ENCODE measurements at regions not wholly inside any gene's neighbourhood (a gene's known extent, or its start where the extent isn't known, plus 50 kb on each side); places are given as distances from the start of the nearest gene placed in this dataset.

- WGBS (ENCODE audit: low lambda C conversion rate, missing lambda C conversion rate), result 74% methylated on average over 3 of the region's 3 CpGs
- H3K9me2 ChIP-seq (replicated peaks; ENCODE audit: insufficient read depth), result no peaks in the 10 kb centered on the region
- no peak overlapping the region for H3K27ac ChIP-seq
- H4K20me1 ChIP-seq (ENCODE audit: insufficient read depth, poor library complexity, severe bottlenecking), result no peaks in the 10 kb centered on the region
- no peaks in the 10 kb centered on the region for H3K4me1 ChIP-seq (ENCODE audit: insufficient read depth)
- no peaks in the 10 kb centered on the region for H3K36me3 ChIP-seq (replicated peaks; ENCODE audit: insufficient read depth, low read depth)
- H3K79me2 ChIP-seq, result no peaks in the 10 kb centered on the region
- no peak overlapping the region for H3K4me2 ChIP-seq
- H2AFZ ChIP-seq, result no peak overlapping the region
- TF ChIP-seq EZH2phosphoT487 (IDR thresholded peaks at IDR 0.05; ENCODE audit: low read depth, severe bottlenecking, unreplicated experiment), result no peak
- no peak for TF ChIP-seq CTCF (IDR thresholded peaks at IDR 0.05; ENCODE audit: poor library complexity)
- TF ChIP-seq EZH2 (IDR thresholded peaks at IDR 0.05; ENCODE audit: borderline replicate concordance), result no peak
- H3K9me3 ChIP-seq (ENCODE audit: low read depth), result peaks cover 4% of the 10 kb centered on the region
- no peak for DNase-seq (ENCODE audit: low spot score)
- H3K4me3 ChIP-seq, result no peak overlapping the region
- no peaks in the 10 kb centered on the region for H3K27me3 ChIP-seq
These were observed 113.9 kb upstream of the USP15 start for GRCh38 chr12:62146318-62146717.

- DNase-seq (ENCODE audit: low spot score), result no peak
- no peaks in the 10 kb centered on the region for H3K79me2 ChIP-seq
- H3K4me3 ChIP-seq, result no peak overlapping the region
- no peaks in the 10 kb centered on the region for H3K4me1 ChIP-seq (ENCODE audit: insufficient read depth)
- H3K27ac ChIP-seq, result no peak overlapping the region
- H3K36me3 ChIP-seq (replicated peaks; ENCODE audit: insufficient read depth, low read depth), result no peaks in the 10 kb centered on the region
- no peaks in the 10 kb centered on the region for H4K20me1 ChIP-seq (ENCODE audit: insufficient read depth, poor library complexity, severe bottlenecking)
- H3K27me3 ChIP-seq, result peaks cover 3% of the 10 kb centered on the region
- no peak overlapping the region for H2AFZ ChIP-seq
- no peaks in the 10 kb centered on the region for H3K9me3 ChIP-seq (ENCODE audit: low read depth)
- TF ChIP-seq EZH2 (IDR thresholded peaks at IDR 0.05; ENCODE audit: borderline replicate concordance) (no peak), CTCF (IDR thresholded peaks at IDR 0.05; ENCODE audit: poor library complexity) (no peak), EZH2phosphoT487 (IDR thresholded peaks at IDR 0.05; ENCODE audit: low read depth, severe bottlenecking, unreplicated experiment) (no peak)
- H3K4me2 ChIP-seq, result no peak overlapping the region
- H3K9me2 ChIP-seq (replicated peaks; ENCODE audit: insufficient read depth), result no peaks in the 10 kb centered on the region
These were observed 102.2 kb upstream of the USP15 start for GRCh38 chr12:62158013-62158412.

GRCh38 chr12:62158461-62159360, 101.5 kb upstream of the USP15 start:
- 79% methylated on average over 5 of the region's 5 CpGs for WGBS (ENCODE audit: low lambda C conversion rate, missing lambda C conversion rate)
- no peak overlapping the region for H2AFZ ChIP-seq
- H3K4me2 ChIP-seq, result no peak overlapping the region
- no peak for TF ChIP-seq EZH2phosphoT487 (IDR thresholded peaks at IDR 0.05; ENCODE audit: low read depth, severe bottlenecking, unreplicated experiment)
- TF ChIP-seq EZH2 (IDR thresholded peaks at IDR 0.05; ENCODE audit: borderline replicate concordance), result no peak
- no peak for TF ChIP-seq CTCF (IDR thresholded peaks at IDR 0.05; ENCODE audit: poor library complexity)
- H3K36me3 ChIP-seq (replicated peaks; ENCODE audit: insufficient read depth, low read depth), result no peaks in the 10 kb centered on the region
- H3K9me2 ChIP-seq (replicated peaks; ENCODE audit: insufficient read depth), result no peaks in the 10 kb centered on the region
- H4K20me1 ChIP-seq (ENCODE audit: insufficient read depth, poor library complexity, severe bottlenecking), result no peaks in the 10 kb centered on the region
- no peak overlapping the region for H3K27ac ChIP-seq
- H3K4me1 ChIP-seq (ENCODE audit: insufficient read depth), result no peaks in the 10 kb centered on the region
- no peaks in the 10 kb centered on the region for H3K79me2 ChIP-seq
- no peak for DNase-seq (ENCODE audit: low spot score)
- peaks cover 3% of the 10 kb centered on the region for H3K27me3 ChIP-seq
- H3K4me3 ChIP-seq, result no peak overlapping the region
- H3K9me3 ChIP-seq (ENCODE audit: low read depth), result no peaks in the 10 kb centered on the region

All from hepatocyte (in vitro differentiated cells).